SK-N-SH (cell line): ENCODE measurements at regions not wholly inside any gene's neighbourhood (a gene's known extent, or its start where the extent isn't known, plus 50 kb on each side); places are given as distances from the start of the nearest gene placed in this dataset.

ENCODE experiments used
- CTCF ChIA-PET: fragments of 300-600, 350-600 bp; formaldehyde crosslinking; extraction: SDS; loops from one replicate; lab custom pipeline; 2021; lab: Yijun Ruan, JAX
- POLR2A ChIA-PET: fragments of 350-600 bp; sonication (Branson Sonifier 250); formaldehyde crosslinking; extraction: SDS; loops from one replicate; lab custom pipeline; 2020; ENCODE audit warnings: antibody characterized with exemption, inconsistent platforms; lab: Yijun Ruan, JAX
- DNase-seq: peaks from one replicate; pipeline ENCODE4 v3.0.0; 2012
- H2AFZ ChIP-seq: fragments of 200-600 bp; sonication (generic); 2 replicates; pipeline ENCODE4 v1.8.1; 2016; ENCODE audit warnings: antibody characterized with exemption, mild to moderate bottlenecking, low read depth
- H3F3A ChIP-seq: fragments of 200-600 bp; sonication (generic); replicated peaks from 2 replicates; pipeline ENCODE3; 2016; ENCODE audit warnings: antibody characterized with exemption, mild to moderate bottlenecking; ENCODE audit not compliant: insufficient read depth
- H3K27ac ChIP-seq, 2 experiments: fragments of 200-500 bp in 1 of 2; fragments of 200-600 bp in 1 of 2; sonication (Bioruptor generic) in 1 of 2; sonication (generic), shearing (Covaris generic) in 1 of 2; 2 replicates each; pipeline versions ENCODE4 v1.5.1 to v1.6.1; 2014 to 2016; ENCODE audit warnings: low read depth in 2 of 2, inconsistent platforms in 1 of 2, low read length in 1 of 2, mild to moderate bottlenecking in 1 of 2, mixed read lengths in 1 of 2
- H3K27me3 ChIP-seq: fragments of 200-600 bp; sonication (generic), shearing (Covaris generic); 2 replicates; pipeline ENCODE4 v1.6.1; 2016; ENCODE audit warnings: mixed run types; ENCODE audit not compliant: insufficient read depth
- H3K36me3 ChIP-seq, 2 experiments: fragments of 200-500 bp in 1 of 2; fragments of 200-600 bp in 1 of 2; sonication (Bioruptor generic) in 1 of 2; sonication (generic) in 1 of 2; replicated peaks in 1 of 2; 2 replicates each; pipeline versions ENCODE3 to v1.5.1; 2014 to 2016; ENCODE audit warnings: low read length in 1 of 2, mild to moderate bottlenecking in 1 of 2; ENCODE audit not compliant: insufficient read depth in 2 of 2, control insufficient read depth in 1 of 2
- H3K4me1 ChIP-seq, 2 experiments: fragments of 200-500 bp in 1 of 2; fragments of 200-600 bp in 1 of 2; sonication (Bioruptor generic) in 1 of 2; sonication (generic), shearing (Covaris generic) in 1 of 2; 2 replicates each; pipeline versions ENCODE4 v1.5.1 to v1.6.1; 2014 to 2016; ENCODE audit warnings: low read depth in 1 of 2, low read length in 1 of 2, mixed run types in 1 of 2; ENCODE audit not compliant: insufficient read depth in 2 of 2, control insufficient read depth in 1 of 2
- H3K4me2 ChIP-seq: fragments of 200-600 bp; sonication (generic), shearing (Covaris generic); 2 replicates; pipeline ENCODE4 v1.6.1; 2017; ENCODE audit warnings: mixed run types
- H3K4me3 ChIP-seq, 2 experiments: fragments of 200-500 bp in 1 of 2; fragments of 200-600 bp in 1 of 2; sonication (Bioruptor generic) in 1 of 2; sonication (generic), shearing (Covaris generic) in 1 of 2; 2 replicates each; pipeline versions ENCODE4 v1.5.1 to v1.8.1; 2014 to 2016; ENCODE audit warnings: low read depth in 2 of 2, inconsistent platforms in 1 of 2, low read length in 1 of 2, mild to moderate bottlenecking in 1 of 2, mixed read lengths in 1 of 2, moderate library complexity in 1 of 2
- H3K79me2 ChIP-seq: fragments of 200-600 bp; sonication (generic); 2 replicates; pipeline ENCODE4 v1.8.1; 2017; ENCODE audit warnings: mild to moderate bottlenecking; ENCODE audit not compliant: insufficient read depth
- H3K9ac ChIP-seq: fragments of 200-600 bp; sonication (generic); 2 replicates; pipeline ENCODE4 v1.6.1; 2017; ENCODE audit warnings: mixed run types
- H3K9me2 ChIP-seq: fragments of 200-600 bp; sonication (generic); 2 replicates; pipeline ENCODE4 v1.6.1; 2017; ENCODE audit warnings: mixed run types
- H3K9me3 ChIP-seq: fragments of 200-600 bp; sonication (generic); 2 replicates; pipeline ENCODE4 v1.6.1; 2017; ENCODE audit warnings: mixed run types, mild to moderate bottlenecking, moderate library complexity
- H4K20me1 ChIP-seq: fragments of 200-600 bp; sonication (generic); 2 replicates; pipeline ENCODE4 v1.6.1; 2017; ENCODE audit warnings: mild to moderate bottlenecking, mixed run types; ENCODE audit not compliant: insufficient read depth
- EP300 ChIP-seq, 2 experiments: IDR thresholded peaks; 2 replicates each; pipeline versions ENCODE4 v1.4.0 to v1.6.1; 2012; ENCODE audit warnings: borderline replicate concordance in 1 of 2, low read depth in 1 of 2, low read length in 1 of 2
- GATA2 ChIP-seq: sonication (generic); formaldehyde crosslinking; IDR thresholded peaks from 2 replicates; pipeline ENCODE4 v1.5.0; 2020; ENCODE audit warnings: mild to moderate bottlenecking, missing genetic modification reagents
- JUND ChIP-seq: IDR thresholded peaks from 2 replicates; pipeline ENCODE4 v1.4.0; 2012
- MEF2A ChIP-seq: IDR thresholded peaks from 2 replicates; pipeline ENCODE4 v1.4.0; 2012; ENCODE audit warnings: low read depth, borderline replicate concordance
- MXI1 ChIP-seq: IDR thresholded peaks from 2 replicates; pipeline ENCODE4 v1.6.1; 2012; ENCODE audit warnings: mild to moderate bottlenecking, low read depth, low read length, improper control_type of control experiment
- NFIC ChIP-seq: IDR thresholded peaks from 2 replicates; pipeline ENCODE4 v1.4.0; 2012; ENCODE audit warnings: borderline replicate concordance
- RAD21 ChIP-seq: IDR thresholded peaks from 2 replicates; pipeline ENCODE4 v1.6.1; 2012; ENCODE audit warnings: mild to moderate bottlenecking, low read length
- TEAD4 ChIP-seq: IDR thresholded peaks from 2 replicates; pipeline ENCODE4 v1.4.0; 2012; ENCODE audit warnings: mild to moderate bottlenecking, borderline replicate concordance; ENCODE audit not compliant: insufficient read depth
- ZBTB33 ChIP-seq: IDR thresholded peaks from 2 replicates; pipeline ENCODE4 v1.4.0; 2012; ENCODE audit warnings: low read depth, borderline replicate concordance
- WGBS: methylation state at CpG from one replicate; pipeline ENCODE4 v1.1.6; 2017; ENCODE audit warnings: low lambda C conversion rate; 5-methylcytosine and 5-hydroxymethylcytosine counted together
- TF ChIP-seq, protein P1 (sequence below): fragments of 200-600 bp; sonication (generic); IDR thresholded peaks from 2 replicates; pipeline ENCODE4 v1.6.1; 2017; ENCODE audit warnings: antibody characterized with exemption, mild to moderate bottlenecking, moderate library complexity
- TF ChIP-seq, protein P2 (sequence below): IDR thresholded peaks from 2 replicates; pipeline ENCODE4; 2012
- TF ChIP-seq, protein P3 (sequence below): IDR thresholded peaks from 2 replicates; pipeline ENCODE4 v1.4.0; 2012; ENCODE audit warnings: low read depth

- Histone ChIP-seq H3K9me2 (no peaks in the 10 kb centered on the region), H3K4me3 (no peak overlapping the region)
- DNase-seq = no peak
Observed at GRCh38 chr12:83365317-83365716, 678.6 kb downstream of the TMTC2 start.

More at GRCh38 chr12:83365317-83365716, 678.6 kb downstream of the TMTC2 start:
- no peak overlapping the region for H3K27ac ChIP-seq
- H3F3A ChIP-seq = no peaks in the 10 kb centered on the region
- no peaks in the 10 kb centered on the region for H3K27me3 ChIP-seq
- H4K20me1 ChIP-seq = no peaks in the 10 kb centered on the region
- POLR2A ChIA-PET = no interaction called here
- no peaks in the 10 kb centered on the region; a peak in 1 of 4 replicates for H3K4me1 ChIP-seq
- TF ChIP-seq NFIC (no peak), RAD21 (no peak), JUND (no peak), EP300 (IDR thresholded peaks at IDR 0.05; ENCODE audit: borderline replicate concordance in 1 of 2, low read depth in 1 of 2, low read length in 1 of 2) (no peak), MEF2A (no peak), TEAD4 (no peak), MXI1 (no peak), GATA2 (CRISPR knock-in tag) (no peak), ZBTB33 (no peak)
- TF ChIP-seq, protein P1, sequence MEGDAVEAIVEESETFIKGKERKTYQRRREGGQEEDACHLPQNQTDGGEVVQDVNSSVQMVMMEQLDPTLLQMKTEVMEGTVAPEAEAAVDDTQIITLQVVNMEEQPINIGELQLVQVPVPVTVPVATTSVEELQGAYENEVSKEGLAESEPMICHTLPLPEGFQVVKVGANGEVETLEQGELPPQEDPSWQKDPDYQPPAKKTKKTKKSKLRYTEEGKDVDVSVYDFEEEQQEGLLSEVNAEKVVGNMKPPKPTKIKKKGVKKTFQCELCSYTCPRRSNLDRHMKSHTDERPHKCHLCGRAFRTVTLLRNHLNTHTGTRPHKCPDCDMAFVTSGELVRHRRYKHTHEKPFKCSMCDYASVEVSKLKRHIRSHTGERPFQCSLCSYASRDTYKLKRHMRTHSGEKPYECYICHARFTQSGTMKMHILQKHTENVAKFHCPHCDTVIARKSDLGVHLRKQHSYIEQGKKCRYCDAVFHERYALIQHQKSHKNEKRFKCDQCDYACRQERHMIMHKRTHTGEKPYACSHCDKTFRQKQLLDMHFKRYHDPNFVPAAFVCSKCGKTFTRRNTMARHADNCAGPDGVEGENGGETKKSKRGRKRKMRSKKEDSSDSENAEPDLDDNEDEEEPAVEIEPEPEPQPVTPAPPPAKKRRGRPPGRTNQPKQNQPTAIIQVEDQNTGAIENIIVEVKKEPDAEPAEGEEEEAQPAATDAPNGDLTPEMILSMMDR = no peak
- TF ChIP-seq, protein P2, sequence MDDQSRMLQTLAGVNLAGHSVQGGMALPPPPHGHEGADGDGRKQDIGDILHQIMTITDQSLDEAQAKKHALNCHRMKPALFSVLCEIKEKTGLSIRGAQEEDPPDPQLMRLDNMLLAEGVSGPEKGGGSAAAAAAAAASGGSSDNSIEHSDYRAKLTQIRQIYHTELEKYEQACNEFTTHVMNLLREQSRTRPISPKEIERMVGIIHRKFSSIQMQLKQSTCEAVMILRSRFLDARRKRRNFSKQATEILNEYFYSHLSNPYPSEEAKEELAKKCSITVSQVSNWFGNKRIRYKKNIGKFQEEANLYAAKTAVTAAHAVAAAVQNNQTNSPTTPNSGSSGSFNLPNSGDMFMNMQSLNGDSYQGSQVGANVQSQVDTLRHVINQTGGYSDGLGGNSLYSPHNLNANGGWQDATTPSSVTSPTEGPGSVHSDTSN = no peak
- TF ChIP-seq, protein P3, sequence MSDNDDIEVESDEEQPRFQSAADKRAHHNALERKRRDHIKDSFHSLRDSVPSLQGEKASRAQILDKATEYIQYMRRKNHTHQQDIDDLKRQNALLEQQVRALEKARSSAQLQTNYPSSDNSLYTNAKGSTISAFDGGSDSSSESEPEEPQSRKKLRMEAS = no peak
- 60% methylated on average over 5 of the region's 5 CpGs for WGBS
- CTCF ChIA-PET = no interaction called here
- H3K9me3 ChIP-seq = no peaks in the 10 kb centered on the region
- H3K36me3 ChIP-seq = no peaks in the 10 kb centered on the region
- no peak overlapping the region for H2AFZ ChIP-seq
- no peaks in the 10 kb centered on the region for H3K79me2 ChIP-seq
- H3K9ac ChIP-seq = no peak overlapping the region
- no peak overlapping the region for H3K4me2 ChIP-seq
